HepG2 (cell line): ENCODE measurements at regions not wholly inside any gene's neighbourhood (a gene's known extent, or its start where the extent isn't known, plus 50 kb on each side); places are given as distances from the start of the nearest gene placed in this dataset.

Source experiments
- ATAC-seq: fragments of 200-7000 bp; cut with Tn5 transposase; 3 replicates; pipeline ENCODE4 v1.9.1; 2020; ENCODE audit warnings: mild to moderate bottlenecking, moderate library complexity
- BruUV-seq: library from RNA; stranded (reverse); fragments of 400-500 nt; replicated peaks from 2 replicates; lab custom pipeline; 2021; lab: Mats Ljungman, UMichigan
- CTCF ChIA-PET: fragments of 300-600 bp; formaldehyde crosslinking; extraction: SDS; loops from one replicate; lab custom pipeline; 2021; ENCODE audit warnings: low total read pairs, inconsistent platforms, low intra/inter-chr PET ratio; lab: Yijun Ruan, JAX
- POLR2A ChIA-PET: fragments of 350-600 bp; sonication (Branson Sonifier 250); formaldehyde crosslinking; loops from one replicate; lab custom pipeline; 2020; ENCODE audit warnings: antibody characterized with exemption, inconsistent platforms; lab: Yijun Ruan, JAX
- DNase-seq: peaks from one replicate; pipeline ENCODE4 v3.0.0-alpha.2; 2015; ENCODE audit warnings: low spot score
- FAIRE-seq: peaks from 3 replicates; lab custom pipeline; 2011; peaks lifted over from hg19 to GRCh38; lab: Jason Lieb, UNC
- H2AFZ ChIP-seq: one replicate; pipeline ENCODE4 v1.6.1; 2011; ENCODE audit warnings: low read length, inconsistent platforms
- H3K27ac ChIP-seq: fragments of 300-600 bp; 3 replicates; pipeline ENCODE4 v1.8.0; 2011; ENCODE audit warnings: mixed run types, mild to moderate bottlenecking, mixed read lengths, low read length, inconsistent platforms; ENCODE audit not compliant: insufficient read depth; ENCODE audit errors: extremely low read length
- H3K27me3 ChIP-seq, 2 experiments: fragments of 200-600 bp in 1 of 2; 2 replicates in 1 of 2; 3 replicates in 1 of 2; pipeline versions ENCODE4 v1.6.0 to v1.8.0; 2011; ENCODE audit warnings: low read length in 2 of 2, mild to moderate bottlenecking in 2 of 2, moderate library complexity in 2 of 2, inconsistent platforms in 1 of 2; ENCODE audit not compliant: insufficient read depth in 2 of 2, control insufficient read depth in 1 of 2
- H3K36me3 ChIP-seq, 2 experiments: fragments of 200-600 bp in 1 of 2; replicated peaks in 1 of 2; 2 replicates in 1 of 2; 3 replicates in 1 of 2; pipeline versions ENCODE4 v1.5.1 to v1.8.0; 2011; ENCODE audit warnings: low read length in 2 of 2, inconsistent platforms in 1 of 2; ENCODE audit not compliant: insufficient read depth in 2 of 2, control insufficient read depth in 1 of 2
- H3K4me1 ChIP-seq: 2 replicates; pipeline ENCODE4 v1.5.1; 2012; ENCODE audit warnings: low read length, inconsistent platforms; ENCODE audit not compliant: insufficient read depth
- H3K4me2 ChIP-seq: 2 replicates; pipeline ENCODE4 v1.6.0; 2011; ENCODE audit warnings: low read depth, low read length, inconsistent platforms
- H3K4me3 ChIP-seq, 3 experiments: fragments of 200-600 bp in 1 of 3; sonication (generic), shearing (Covaris generic) in 1 of 3; replicated peaks in 1 of 3; 2 replicates each; pipeline ENCODE4 v1.5.1; 2011 to 2016; ENCODE audit warnings: low read length in 3 of 3, inconsistent platforms in 2 of 3, low read depth in 2 of 3, mild to moderate bottlenecking in 2 of 3, control low read depth in 1 of 3, mixed read lengths in 1 of 3; ENCODE audit not compliant: insufficient read depth in 1 of 3
- H3K79me2 ChIP-seq: one replicate; pipeline ENCODE4 v1.6.1; 2011; ENCODE audit warnings: low read length, inconsistent platforms; ENCODE audit not compliant: insufficient read depth
- H3K9ac ChIP-seq: 2 replicates; pipeline ENCODE4 v1.6.0; 2011; ENCODE audit warnings: mild to moderate bottlenecking, low read depth, low read length, inconsistent platforms; ENCODE audit not compliant: insufficient read depth
- H3K9me3 ChIP-seq: 2 replicates; pipeline ENCODE4 v1.5.1; 2012; ENCODE audit warnings: mild to moderate bottlenecking, low read length
- H4K20me1 ChIP-seq: 2 replicates; pipeline ENCODE4 v1.6.0; 2011; ENCODE audit warnings: inconsistent platforms, mild to moderate bottlenecking, low read length, moderate library complexity; ENCODE audit not compliant: insufficient read depth
- CEBPG ChIP-seq: IDR thresholded peaks from 2 replicates; pipeline ENCODE4 v1.6.1; 2016
- NFE2 ChIP-seq: sonication (generic); formaldehyde crosslinking; IDR thresholded peaks from 2 replicates; pipeline ENCODE4 v1.4.0; 2020; ENCODE audit warnings: missing genetic modification reagents
- TSC22D2 ChIP-seq: sonication (generic); formaldehyde crosslinking; IDR thresholded peaks from 2 replicates; pipeline ENCODE4 v1.5.1; 2020; ENCODE audit warnings: missing genetic modification reagents, mild to moderate bottlenecking, borderline replicate concordance
- USF2 ChIP-seq, 2 experiments: sonication (generic) in 1 of 2; formaldehyde crosslinking in 1 of 2; IDR thresholded peaks; 2 replicates each; pipeline versions ENCODE4 v1.5.1 to v1.6.1; 2011 to 2020; ENCODE audit warnings: borderline replicate concordance in 1 of 2, low read depth in 1 of 2, low read length in 1 of 2, mild to moderate bottlenecking in 1 of 2, missing genetic modification reagents in 1 of 2, moderate library complexity in 1 of 2
- ZKSCAN1 ChIP-seq: fragments of 150-350 bp; IDR thresholded peaks from 2 replicates; pipeline ENCODE4 v1.6.1; 2014; ENCODE audit warnings: low read length
- ZNF354B ChIP-seq: sonication (generic); formaldehyde crosslinking; IDR thresholded peaks from 2 replicates; pipeline ENCODE4 v1.8.0; 2022; ENCODE audit warnings: mild to moderate bottlenecking, missing genetic modification reagents
- ZNF512B ChIP-seq: sonication (generic); formaldehyde crosslinking; IDR thresholded peaks from 2 replicates; pipeline ENCODE4 v1.5.1; 2020; ENCODE audit warnings: missing genetic modification reagents, mild to moderate bottlenecking, borderline replicate concordance
- ZNF563 ChIP-seq: sonication (generic); formaldehyde crosslinking; IDR thresholded peaks from 2 replicates; pipeline ENCODE4 v1.8.0; 2022; ENCODE audit warnings: mild to moderate bottlenecking, moderate library complexity, missing genetic modification reagents
- ZNF570 ChIP-seq: sonication (generic); formaldehyde crosslinking; IDR thresholded peaks from 2 replicates; pipeline ENCODE4 v1.4.0; 2020; ENCODE audit warnings: mild to moderate bottlenecking, missing genetic modification reagents, borderline replicate concordance
- ZNF724P ChIP-seq: sonication (generic); formaldehyde crosslinking; IDR thresholded peaks from 2 replicates; pipeline ENCODE4 v1.8.0; 2022; ENCODE audit warnings: missing genetic modification reagents, borderline replicate concordance
- WGBS: methylation state at CpG from one replicate; pipeline ENCODE4 v1.1.6; 2017; ENCODE audit warnings: low lambda C conversion rate; 5-methylcytosine and 5-hydroxymethylcytosine counted together
- in situ Hi-C: cut with HindIII; loops from 2 replicates; pipeline ENCODE4 v1.10.0; 2017; ENCODE audit warnings: low pct_unique_long_range_greater_than_20kb; ENCODE audit not compliant: extremely low pct_ligation_motif_present
- intact Hi-C: fragments of 100-400 bp; cut with micrococcal nuclease; formaldehyde crosslinking; loops from one replicate; pipeline ENCODE4 v1.10.0; 2022; ENCODE audit not compliant: unreplicated experiment
- TF ChIP-seq, protein P1 (sequence below): sonication (generic); formaldehyde crosslinking; IDR thresholded peaks from 2 replicates; pipeline ENCODE4 v1.9.0; 2021; ENCODE audit warnings: missing genetic modification reagents, borderline replicate concordance

DNA sequence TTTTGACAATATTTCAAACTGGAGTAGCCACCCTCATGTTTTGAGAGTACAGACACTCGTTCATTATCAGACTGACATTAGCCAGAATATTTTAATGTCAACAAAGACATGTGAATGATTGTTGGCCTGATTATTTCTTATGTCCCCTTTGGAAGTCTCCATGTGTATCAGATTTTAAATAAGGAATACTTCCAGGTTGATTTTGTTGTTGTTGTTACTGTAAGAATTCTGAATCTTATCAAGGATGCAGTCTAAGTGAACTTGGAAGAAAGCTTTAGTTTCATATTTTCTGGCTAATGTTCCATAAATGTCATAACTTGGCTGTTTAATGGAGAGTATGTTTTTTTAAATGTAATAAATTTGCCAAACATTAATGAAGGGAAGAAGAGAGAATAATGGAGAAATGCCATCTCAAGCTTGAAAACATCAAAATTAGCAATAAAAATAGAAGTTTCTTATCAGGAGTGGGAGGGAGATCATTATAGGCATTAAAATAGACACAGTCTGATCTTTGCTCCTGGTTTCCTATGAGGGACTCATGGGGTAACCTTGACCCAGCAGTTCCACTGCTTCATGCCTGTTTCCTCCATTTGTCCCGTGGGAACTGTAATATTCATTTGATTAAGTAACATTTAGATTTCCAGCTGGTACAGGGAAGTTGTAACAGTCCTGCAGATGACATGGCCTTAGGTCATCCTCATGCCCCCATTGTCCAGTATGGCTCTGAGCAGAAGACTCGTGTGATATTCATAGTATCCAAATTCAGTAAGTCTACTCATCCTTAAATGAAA is 122.4 kb upstream of the KIAA1217 start (continued):
- TF ChIP-seq USF2 (IDR thresholded peaks at IDR 0.05; ENCODE audit: low read depth, low read length) (no peak), USF2 (CRISPR knock-in tag; IDR thresholded peaks at IDR 0.05; ENCODE audit: borderline replicate concordance) (no peak), ZNF724P (CRISPR knock-in tag) (no peak), ZKSCAN1 (no peak), ZNF512B (CRISPR knock-in tag) (no peak), ZNF354B (CRISPR knock-in tag) (no peak)

- POLR2A ChIA-PET: no interaction called here
- H4K20me1 ChIP-seq: no peaks in the 10 kb centered on the region
Measured at GRCh38 chr10:24091256-24091655, 117.7 kb upstream of the KIAA1217 start.

More at GRCh38 chr10:24091256-24091655, 117.7 kb upstream of the KIAA1217 start:
- Histone ChIP-seq H3K4me2 (no peak overlapping the region), H3K9ac (no peak overlapping the region), H3K9me3 (no peaks in the 10 kb centered on the region), H3K4me1 (no peaks in the 10 kb centered on the region), H3K27me3 (no peaks in the 10 kb centered on the region), H3K79me2 (no peaks in the 10 kb centered on the region), H3K36me3 (no peaks in the 10 kb centered on the region), H2AFZ (no peak overlapping the region), H3K27ac (no peak overlapping the region), H3K4me3 (no peak overlapping the region)
- DNase-seq: no peak
- BruUV-seq: no TSS peak
- in situ Hi-C loops (no loop called here), intact Hi-C loops (no loop called here)
- TF ChIP-seq ZNF563 (no peak), TSC22D2 (no peak), NFE2 (CRISPR knock-in tag) (no peak), CEBPG (CRISPR knock-in tag) (no peak), ZNF570 (CRISPR knock-in tag) (no peak)
- TF ChIP-seq, protein P1, sequence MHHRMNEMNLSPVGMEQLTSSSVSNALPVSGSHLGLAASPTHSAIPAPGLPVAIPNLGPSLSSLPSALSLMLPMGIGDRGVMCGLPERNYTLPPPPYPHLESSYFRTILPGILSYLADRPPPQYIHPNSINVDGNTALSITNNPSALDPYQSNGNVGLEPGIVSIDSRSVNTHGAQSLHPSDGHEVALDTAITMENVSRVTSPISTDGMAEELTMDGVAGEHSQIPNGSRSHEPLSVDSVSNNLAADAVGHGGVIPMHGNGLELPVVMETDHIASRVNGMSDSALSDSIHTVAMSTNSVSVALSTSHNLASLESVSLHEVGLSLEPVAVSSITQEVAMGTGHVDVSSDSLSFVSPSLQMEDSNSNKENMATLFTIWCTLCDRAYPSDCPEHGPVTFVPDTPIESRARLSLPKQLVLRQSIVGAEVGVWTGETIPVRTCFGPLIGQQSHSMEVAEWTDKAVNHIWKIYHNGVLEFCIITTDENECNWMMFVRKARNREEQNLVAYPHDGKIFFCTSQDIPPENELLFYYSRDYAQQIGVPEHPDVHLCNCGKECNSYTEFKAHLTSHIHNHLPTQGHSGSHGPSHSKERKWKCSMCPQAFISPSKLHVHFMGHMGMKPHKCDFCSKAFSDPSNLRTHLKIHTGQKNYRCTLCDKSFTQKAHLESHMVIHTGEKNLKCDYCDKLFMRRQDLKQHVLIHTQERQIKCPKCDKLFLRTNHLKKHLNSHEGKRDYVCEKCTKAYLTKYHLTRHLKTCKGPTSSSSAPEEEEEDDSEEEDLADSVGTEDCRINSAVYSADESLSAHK (CRISPR knock-in tag): no peak
- CTCF ChIA-PET: no interaction called here
- ATAC-seq: no peak
- FAIRE-seq: no peak
- WGBS: 41% methylated on average over 2 of the region's 2 CpGs
